GM12892 (cell line): ENCODE measurements at regions not wholly inside any gene's neighbourhood (a gene's known extent, or its start where the extent isn't known, plus 50 kb on each side); places are given as distances from the start of the nearest gene placed in this dataset.

ENCODE experiments used
- POLR2A ChIP-seq: IDR thresholded peaks from 2 replicates; pipeline ENCODE4 v1.6.1; 2011; ENCODE audit warnings: low read depth, low read length, control low read depth
- POLR2AphosphoS5 ChIP-seq: IDR thresholded peaks from 2 replicates; pipeline ENCODE4 v1.6.1; 2011; ENCODE audit warnings: low read depth, low read length, control low read depth
- TAF1 ChIP-seq: IDR thresholded peaks from 2 replicates; pipeline ENCODE4 v1.6.1; 2011; ENCODE audit warnings: low read depth, mild to moderate bottlenecking, control low read depth, low read length, borderline replicate concordance

- no peak for TF ChIP-seq POLR2A
- TF ChIP-seq POLR2AphosphoS5: no peak
- TF ChIP-seq TAF1: no peak
Measured at GRCh38 chr15:25987638-25988037, 124.5 kb upstream of the ATP10A start.
